ENCODE measurements at regions not wholly inside any gene's neighbourhood (a gene's known extent, or its start where the extent isn't known, plus 50 kb on each side); places are given as distances from the start of the nearest gene placed in this dataset.

DNA sequence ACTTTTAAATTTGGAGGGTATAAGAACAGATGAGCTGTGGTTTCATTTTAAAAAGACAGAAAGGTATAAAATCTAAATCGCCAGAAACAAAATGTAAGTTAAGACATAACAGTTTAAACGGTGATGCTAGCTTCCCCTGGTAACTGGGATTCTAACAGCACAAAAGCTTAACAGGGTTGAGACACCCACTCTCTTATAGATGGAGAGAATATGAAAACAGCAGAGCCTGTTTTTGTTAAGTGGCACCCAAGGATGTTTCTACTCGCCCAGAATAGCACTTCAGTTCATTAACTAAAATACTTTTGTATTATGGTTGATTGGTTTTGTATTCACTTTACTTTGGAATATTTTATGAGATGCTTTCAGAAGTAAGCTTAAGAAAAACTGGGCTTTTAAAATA lies 151.9 kb upstream of the RND3 start:
- DNase-seq = no peak

DNA sequence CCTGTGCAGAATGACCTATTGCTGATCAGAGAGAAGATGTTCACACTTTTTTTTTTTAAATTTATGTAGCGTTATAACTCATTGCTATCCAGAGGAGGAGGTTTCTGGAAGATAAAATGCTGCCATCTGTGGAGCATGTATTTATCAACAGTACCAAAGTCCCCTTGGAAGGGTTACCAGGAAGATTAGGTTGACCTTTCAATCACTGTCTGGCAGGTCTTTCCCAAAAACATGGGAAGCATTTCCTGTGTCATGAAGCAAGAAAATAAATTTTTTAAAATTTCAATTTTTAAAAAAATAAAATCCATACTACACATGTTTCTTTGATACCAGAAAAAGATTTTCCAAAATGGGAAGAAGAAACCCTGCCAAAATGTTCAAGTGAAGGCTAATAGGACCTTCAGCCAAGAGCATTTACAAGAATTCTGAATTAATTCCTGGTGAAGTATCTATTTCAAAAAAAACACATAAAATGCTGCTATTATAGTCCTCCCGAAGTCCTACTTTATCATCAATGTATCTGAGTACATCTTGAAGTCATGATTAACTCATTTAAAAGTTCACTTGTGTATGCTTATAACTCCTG lies 143.9 kb upstream of the RND3 start:
- no peak for DNase-seq

DNA sequence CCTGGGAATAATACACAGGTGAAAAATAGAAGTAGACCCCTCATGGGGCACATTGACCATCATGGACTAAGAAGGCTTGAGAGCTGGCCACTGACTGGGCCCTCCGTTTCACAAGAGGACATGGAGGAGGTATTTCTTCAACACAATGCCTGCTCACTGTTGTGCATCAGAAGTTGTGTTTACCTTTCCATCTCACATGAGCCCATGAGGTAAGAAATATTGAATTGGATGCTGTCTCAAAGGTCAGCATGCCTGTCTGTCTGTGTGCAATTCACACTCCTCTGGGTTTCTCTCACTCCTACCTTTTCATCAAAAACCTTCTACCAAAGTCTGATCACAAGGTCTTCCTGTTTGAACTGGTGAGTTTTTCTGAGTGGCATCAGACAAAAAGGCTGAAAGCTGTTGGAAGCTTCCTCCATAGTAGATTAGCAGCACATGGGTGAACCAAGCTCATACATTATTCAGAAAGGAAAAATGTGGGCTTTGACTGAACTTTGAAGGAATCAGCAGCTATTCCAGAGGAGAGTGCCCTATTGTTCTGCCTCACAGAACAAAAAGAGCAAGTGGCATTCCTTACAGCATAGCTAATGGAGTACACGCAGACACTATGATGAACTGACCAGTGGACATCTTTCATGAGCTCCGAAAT lies 143.2 kb upstream of the RND3 start:
- no peak for DNase-seq

DNA sequence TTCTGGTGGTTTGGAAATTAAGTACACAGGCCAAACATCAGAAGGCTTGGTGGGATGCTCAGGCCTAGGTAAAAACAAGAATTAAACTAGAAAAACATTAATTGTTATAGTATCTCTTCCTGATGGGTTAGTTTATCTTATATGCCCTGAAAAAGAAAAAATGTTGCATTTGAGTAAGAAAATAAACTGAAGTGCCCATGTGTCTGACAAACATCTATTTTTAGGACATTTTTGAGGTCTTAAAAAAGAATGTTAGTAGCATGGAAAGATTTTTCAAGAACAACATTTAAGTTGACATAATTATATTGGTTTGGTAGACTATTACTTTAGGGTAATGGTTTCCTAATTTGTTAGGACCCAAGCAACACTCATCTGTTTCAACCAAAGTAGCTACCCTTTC lies 140.1 kb upstream of the RND3 start:
- DNase-seq = no peak

DNA sequence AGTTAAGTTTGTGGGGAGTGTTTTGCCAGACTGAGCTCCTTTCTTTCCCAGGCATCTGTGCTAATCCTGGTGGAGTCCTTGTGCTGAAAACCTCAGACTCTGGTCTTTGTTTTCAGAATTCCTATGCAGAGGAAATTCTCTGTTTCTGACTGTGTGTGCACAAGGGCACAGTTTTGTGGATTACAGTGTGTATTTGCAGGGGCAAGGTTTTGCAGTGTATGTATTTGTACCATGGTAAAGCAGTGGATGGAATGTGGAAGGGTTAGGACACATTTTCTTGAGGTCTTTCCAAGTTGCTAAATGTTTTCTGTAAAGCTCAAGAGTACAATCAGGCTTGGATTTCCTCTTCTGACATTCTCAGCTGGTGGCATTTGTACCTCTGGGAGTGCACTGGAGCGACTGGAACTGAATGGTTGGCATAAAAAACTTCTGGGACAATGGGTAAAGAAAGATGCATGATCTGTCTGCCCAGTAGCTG lies 139.5 kb upstream of the RND3 start:
- no peak for DNase-seq

DNA sequence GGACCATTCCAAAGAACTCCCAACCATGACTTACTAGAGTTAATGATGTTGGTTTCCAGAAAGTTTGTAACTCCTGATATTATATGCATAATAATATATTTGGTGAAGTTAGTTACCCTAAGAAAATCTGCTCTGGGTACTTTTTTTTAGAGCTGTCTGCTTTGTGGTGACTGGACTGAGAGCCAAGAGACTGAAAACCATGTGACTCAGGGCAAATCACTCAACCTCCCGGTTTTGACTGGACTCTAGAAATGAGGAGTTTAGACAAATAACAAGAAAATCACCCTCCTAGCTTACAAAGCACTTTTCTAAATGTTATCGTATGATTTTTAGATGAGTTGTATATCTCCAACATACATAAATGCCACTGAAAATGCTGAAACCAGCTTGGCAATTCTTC lies 138.3 kb upstream of the RND3 start:
- DNase-seq = no peak

DNA sequence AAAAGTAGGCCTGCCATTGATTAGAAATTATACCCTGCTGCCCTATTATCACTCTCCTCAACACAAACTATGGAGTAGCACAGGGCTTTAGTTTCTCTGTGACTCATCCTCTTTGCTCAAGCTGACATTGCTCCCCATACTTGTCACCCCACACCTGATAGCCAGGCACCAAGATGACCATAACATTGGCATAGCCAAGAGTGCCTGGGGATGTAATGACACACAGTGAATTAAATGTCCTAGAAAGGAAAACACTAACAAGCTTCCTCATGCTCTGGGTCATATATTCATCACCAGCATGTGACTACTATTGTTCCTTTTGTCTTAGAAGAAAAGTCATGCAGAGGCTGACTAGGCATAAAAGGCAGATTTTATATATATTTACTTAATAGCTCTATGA lies 137.8 kb upstream of the RND3 start:
- no peak for DNase-seq

DNA sequence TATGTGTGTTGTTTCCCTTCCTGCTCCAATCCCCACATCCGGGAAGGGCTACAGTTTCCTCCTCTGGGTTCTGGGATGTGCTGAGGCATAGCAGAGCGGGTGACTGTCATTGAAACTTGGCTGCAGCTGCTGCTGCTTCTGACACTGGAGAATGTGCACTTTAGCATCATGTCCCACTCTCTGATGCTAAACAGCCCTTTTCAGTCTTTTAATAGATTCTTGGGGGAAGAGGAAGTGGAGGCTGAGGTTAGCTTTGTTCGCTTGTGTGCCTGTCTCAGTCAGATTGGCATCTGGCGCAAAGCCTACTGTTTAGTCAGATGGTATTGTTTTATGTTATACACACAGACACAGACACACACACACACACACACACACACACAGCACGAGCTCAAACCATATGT lies 136.5 kb upstream of the RND3 start:
- DNase-seq = no peak

DNA sequence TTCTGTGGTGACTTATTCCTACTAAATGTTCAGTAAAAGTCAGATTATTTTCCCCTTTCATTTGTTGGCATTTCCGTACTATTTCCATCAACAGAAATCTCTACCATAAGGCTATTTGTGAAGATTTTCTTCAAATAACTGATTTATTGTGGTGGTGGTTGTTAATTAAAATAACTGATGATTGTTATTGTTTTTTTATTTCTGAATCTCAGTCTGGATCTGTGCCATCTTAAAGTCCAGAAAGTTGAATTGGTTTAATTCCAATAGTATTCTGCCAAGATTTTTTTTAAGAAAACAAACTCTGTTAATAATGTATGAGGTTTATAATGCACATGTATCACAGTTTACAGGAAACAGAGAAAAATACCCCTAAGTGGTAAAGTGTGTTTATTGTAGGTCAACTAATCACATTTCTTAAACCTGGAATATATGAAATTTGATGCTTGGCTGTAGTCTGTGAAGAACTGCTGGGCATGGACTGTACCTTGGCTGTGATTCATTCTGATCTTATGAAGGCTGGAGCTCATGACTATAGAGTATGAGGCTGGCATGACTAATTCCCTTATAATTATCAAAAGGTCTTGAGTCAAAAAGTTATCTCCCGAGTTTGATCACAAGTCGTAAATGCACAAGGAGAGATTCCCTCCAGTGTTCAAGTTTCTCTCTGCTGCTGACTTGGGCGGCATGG lies 134.2 kb upstream of the RND3 start:
- no peak for DNase-seq

DNA sequence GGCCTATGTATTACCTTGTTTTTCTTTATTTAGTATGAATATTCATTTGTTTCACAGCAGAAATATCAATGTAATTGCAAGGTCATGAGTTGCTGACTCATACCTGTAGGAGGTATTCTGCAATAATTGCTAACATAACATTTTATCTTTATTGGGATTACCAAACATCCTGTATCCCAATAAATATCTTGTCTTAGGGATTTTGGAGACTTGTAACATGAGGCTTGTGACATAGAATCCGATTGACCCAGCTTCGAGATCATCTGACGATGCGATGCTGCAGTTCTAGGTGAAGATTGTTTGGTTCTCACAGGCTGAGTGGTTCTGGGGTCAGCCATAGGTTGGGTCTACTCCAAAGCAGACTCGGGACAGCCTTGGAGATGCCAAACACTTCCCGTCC lies 133.4 kb upstream of the RND3 start:
- no peak for DNase-seq

DNA sequence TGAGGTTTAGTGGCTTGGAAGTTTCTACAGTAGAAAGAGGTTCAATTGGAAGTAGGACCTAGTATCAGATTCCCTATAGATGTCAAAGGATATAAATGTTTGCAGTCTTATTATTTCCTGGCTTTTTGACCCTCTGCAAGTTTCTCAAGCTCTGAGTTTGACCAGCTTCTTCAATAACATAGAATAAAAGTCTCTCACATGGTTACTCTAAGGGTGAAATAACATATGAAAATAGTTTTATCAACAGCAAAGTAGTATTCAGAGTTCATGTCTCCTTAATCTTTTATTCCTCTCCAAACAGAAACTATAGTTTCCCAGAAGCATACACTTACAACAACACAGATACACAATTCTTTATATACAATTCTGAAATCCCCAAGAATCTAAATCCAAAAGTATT lies 132.9 kb upstream of the RND3 start:
- DNase-seq = no peak

DNA sequence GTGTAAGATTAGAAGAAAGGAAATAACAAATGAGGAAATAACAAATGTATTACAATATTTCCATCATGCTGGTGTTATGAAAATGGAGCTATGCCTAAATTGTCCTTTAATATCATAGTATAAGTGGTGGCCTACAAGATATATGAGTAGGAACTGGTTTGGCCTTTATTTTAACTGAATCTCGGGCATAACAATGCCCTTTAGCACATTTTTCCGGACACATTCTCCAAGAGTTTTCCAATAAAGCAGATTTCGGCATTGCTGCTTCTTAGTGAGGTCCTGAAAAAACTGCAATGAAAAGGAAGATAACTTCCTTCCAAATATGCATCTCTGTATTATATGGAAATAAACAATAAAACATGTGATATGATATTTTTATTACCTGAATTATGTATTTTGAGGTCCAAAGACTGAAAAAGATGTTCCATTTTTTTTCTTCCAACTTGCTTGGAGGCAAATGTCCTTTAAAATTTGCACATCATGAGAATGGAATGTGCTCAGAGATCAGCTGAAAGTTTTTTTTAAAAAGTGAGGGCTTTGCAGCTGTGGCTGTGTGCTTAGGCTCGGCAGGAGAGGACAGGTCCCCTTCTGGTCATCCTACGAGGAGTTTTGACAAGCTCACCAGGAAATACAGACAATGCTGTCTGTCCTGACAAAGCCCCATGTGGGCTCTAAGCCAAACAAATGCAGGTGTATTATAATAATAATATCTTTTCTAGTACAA lies 132.3 kb upstream of the RND3 start:
- DNase-seq = no peak

DNA sequence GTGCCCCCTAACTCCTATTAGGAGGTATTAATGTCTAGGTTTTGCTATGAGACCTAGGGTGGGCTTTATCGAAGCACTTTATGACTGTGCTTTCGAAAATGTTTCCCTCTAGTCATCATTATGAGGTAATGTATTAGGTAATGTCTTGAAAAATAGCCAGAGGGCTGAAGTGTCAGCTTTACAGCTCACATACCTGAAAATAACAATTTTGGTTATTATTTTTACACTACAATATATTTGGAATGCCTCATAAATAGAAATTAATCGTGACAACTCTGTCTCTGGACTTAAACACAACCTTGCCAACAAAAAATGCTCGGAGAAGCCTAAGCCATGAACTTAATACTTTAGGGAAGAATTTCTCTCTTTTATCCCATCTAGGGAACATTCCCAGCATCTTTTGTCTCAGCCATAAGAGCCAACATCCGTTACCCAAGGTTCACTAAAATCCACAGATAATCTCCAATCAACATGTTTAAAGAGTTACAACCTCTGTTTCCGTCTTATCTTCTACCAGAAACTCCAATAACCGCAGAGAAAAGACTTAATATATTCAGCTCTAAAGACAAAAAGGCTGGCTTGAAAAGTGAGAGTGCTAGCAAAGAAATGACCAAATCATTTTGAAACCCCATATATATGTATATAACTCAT lies 130.9 kb upstream of the RND3 start:
- DNase-seq = no peak

DNA sequence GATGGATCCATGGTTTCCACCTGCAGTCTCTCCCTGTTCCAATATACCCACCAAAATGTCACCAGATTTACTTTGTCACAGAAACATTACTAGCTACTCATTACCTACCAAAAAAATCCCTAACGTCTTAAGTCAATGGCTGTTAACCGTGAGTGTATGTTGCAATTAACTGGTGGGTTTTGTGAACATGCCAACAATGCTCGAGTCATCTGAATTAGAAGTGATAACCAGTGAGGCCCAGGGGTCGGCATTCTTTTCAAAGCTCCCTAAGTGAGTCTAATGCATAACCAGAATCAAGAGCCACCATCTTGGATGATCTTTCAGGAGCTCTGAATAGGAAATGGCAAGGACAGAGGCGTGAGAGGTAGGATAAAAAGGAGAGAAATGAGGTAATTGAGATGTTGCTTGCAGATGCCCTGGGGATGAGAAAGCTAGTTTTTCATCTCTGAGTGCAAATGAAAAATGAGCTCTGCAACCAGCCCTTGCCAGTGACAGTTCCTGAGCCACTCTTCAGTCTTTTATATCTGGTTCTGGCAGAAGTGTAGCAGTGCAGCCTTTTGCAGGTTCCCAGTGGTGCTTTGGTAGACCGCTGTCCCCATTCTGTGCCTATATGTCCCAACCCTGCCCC lies 130.0 kb upstream of the RND3 start:
- DNase-seq = no peak

DNA sequence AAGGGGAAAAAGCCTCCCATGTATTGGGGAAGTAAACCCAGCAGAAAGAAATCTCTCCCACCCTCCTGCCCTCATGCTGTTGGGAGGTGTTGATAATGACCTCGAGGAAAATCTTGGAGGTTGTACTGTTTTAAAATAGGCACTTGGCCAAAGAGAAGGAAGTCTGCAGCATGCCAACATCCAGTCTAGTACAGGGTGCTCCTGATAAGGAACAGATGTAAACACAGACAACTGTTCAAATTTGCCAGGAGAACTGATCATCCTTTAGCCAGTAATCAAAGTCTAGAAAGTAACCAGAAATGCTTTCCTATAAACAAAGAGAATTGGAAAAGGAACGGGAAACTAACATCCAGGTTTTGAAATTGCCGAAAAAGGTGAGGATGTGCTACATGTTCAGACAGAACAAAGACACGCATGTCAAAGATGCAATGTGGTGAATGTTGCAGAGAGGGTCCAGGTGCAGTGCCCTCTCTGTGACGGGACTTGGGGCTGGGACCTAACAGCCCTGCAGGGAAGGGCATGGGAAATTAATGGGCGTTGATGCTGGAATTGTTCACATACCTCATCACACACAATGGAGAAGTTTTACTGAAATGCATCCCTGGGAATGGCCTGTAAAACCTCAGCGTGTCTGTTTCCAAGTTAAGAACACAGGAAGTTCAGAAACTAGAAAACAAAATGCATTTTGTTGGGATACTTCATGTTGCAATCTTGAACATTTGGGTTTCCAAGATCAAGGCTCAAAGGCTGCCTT lies 125.7 kb upstream of the RND3 start:
- no peak for DNase-seq

DNA sequence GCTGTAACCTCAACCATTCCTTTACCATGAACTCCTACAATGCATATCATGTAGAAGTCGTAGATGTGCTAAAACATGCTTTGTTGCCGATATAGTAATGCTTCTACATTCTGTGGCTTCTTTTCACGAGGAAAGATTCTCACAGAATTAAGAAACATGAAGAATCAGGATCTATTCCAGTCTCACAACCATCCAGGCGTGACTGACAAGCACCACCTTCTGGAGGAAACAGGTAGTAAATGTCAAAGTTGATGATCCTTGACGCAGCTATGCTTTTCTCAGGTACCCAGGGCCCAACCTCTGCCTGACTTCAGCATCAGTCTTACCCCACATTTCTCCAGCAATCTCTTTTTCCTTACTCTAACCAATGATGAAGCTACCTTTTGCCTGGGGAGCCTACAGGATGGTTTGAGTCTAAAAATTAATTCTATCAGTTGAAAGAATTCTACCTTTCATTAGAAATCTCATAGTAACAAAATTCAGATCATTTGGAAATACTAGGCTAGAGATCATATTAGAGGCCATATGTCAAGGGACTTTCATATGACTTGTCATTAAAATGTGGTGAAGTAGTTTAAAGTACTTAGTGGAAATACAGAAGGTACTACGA lies 123.3 kb upstream of the RND3 start:
- DNase-seq = peak; percentile 27

DNA sequence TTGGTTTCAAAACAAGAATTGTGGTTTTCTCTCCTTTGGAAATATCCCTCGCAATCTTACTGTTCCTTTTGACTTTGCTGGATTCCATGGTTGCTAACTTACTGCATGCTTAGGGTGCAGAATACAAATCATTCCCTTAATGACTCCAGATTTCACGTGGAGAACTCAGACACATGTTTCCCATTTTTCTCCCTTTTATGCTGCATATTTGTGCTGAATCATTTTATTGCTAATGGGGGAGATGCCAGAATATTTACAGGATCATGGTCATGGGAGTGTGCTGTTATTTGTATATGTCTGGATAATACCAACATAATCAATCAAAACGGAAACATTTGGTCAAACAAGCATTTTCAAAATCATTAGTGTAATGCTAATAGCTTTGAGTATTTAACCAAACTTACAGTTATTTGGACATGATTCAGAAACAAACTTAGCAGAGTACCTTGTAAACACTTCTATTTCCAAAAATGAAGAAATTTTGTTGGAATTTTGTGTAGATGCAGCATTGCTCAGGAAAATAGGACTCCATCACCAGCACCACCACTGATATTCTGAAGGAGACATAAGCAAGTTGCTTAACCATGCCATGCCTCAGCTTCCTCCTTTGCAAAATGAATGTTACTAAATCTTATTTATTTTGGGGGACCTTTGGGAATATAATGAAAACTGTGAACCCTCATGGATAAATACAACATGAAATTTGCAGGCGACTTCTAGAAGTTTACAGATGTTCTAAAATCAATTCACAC lies 122.5 kb upstream of the RND3 start:
- no peak for DNase-seq

DNA sequence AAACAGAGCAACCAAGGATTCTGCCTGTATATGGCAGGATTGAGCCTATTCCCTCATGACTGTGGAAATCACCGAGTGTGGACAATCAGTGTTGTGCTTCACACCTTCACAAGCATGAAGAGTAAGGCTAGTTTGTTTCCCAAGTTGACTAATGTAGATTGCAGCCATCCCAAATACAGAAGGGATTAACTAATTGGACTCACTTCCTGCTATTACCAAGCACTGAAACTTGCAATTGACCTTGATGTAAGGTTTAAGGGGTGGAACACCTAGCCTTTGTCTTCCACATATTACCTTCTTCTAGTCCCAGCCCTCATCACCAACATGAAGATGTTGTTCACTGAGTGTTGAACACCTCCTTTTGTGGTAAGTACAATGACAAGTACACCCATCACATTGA lies 120.9 kb upstream of the RND3 start:
- DNase-seq = no peak

DNA sequence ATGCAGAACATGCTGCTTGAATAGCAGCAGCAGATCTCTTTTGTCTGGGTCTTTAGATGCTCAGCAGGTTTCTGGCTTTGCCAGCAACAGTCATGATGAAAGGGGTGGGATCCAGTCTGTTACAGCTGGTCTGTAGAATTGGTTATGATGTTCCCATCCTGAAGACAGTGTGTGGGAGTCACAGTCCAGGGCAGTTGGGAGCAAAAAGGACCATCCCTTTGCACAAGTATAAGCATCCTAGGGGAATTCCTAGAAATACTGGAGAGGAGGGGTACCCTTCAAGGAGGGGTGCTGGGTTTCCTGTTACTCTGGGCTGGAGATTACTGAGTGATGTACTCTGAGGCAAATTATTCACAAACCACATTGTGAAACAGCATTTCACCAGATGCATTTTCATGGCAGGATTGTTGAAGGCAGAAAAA lies 119.9 kb upstream of the RND3 start:
- DNase-seq = no peak

DNA sequence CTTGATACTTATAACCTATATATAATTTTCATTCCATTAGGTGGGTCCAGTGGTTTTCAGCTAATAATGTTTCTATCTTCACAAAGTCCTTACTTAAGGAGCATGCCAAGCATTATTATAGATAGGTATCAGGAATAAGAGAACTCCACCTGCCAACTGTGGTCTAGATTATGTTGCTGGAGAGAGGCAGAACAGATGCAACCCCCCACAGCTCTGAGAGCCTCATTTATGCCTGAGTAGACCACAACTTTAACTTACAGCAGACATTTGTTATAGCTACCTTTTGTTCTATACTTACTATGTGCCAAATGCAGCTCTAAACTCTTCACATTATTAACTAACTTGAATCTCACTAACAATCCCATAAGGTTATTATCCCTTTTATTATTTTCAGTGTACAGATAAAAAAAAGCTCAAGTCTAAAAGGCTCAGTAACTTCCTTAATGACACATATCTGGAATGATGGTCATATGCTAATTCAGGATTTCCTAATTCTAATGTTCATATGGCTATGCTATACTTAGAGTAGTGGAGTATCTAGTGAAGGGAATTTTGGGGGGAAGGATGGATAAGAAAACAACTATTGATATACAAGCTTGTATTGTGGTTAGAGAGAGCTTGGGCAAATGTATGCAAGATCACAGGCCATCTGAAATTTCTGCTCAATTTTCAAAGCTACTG lies 119.1 kb upstream of the RND3 start:
- no peak for DNase-seq

Data from 8988T (cell line).